Neuronal stem cell (in vitro differentiated cells): ENCODE measurements at regions not wholly inside any gene's neighbourhood (a gene's known extent, or its start where the extent isn't known, plus 50 kb on each side); places are given as distances from the start of the nearest gene placed in this dataset.

Experiments used
- DNase-seq: peaks from one replicate; pipeline ENCODE4 v3.0.0-alpha.2; 2013; ENCODE audit warnings: low spot score
- H2AFZ ChIP-seq: one replicate; pipeline ENCODE4 v1.6.1; 2013; ENCODE audit warnings: mild to moderate bottlenecking, low read length, inconsistent platforms
- H2AK5ac ChIP-seq: 2 replicates; pipeline ENCODE4 v1.6.1; 2013; ENCODE audit warnings: low read depth, mild to moderate bottlenecking, inconsistent platforms, low read length, moderate library complexity, mixed read lengths
- H2BK120ac ChIP-seq: 2 replicates; pipeline ENCODE4 v1.6.1; 2013; ENCODE audit warnings: low read depth, mild to moderate bottlenecking, inconsistent platforms, low read length, moderate library complexity, mixed read lengths
- H2BK12ac ChIP-seq: one replicate; pipeline ENCODE4 v1.6.1; 2013; ENCODE audit warnings: low read length, inconsistent platforms
- H2BK15ac ChIP-seq: 2 replicates; pipeline ENCODE4 v1.6.1; 2013; ENCODE audit warnings: mild to moderate bottlenecking, low read length, inconsistent platforms, mixed read lengths
- H2BK5ac ChIP-seq: one replicate; pipeline ENCODE4 v1.6.1; 2013; ENCODE audit warnings: inconsistent platforms, mild to moderate bottlenecking, low read length, moderate library complexity
- H3K14ac ChIP-seq: one replicate; pipeline ENCODE4 v1.6.1; 2013; ENCODE audit warnings: low read length, inconsistent platforms
- H3K18ac ChIP-seq: 2 replicates; pipeline ENCODE4 v1.6.1; 2013; ENCODE audit warnings: low read length, inconsistent platforms
- H3K23ac ChIP-seq: 2 replicates; pipeline ENCODE4 v1.6.1; 2013; ENCODE audit warnings: low read depth, mild to moderate bottlenecking, mixed read lengths, low read length, inconsistent platforms; ENCODE audit not compliant: poor library complexity
- H3K27ac ChIP-seq: replicated peaks from 3 replicates; pipeline ENCODE4 v1.5.1; 2013; ENCODE audit warnings: low read length, inconsistent platforms
- H3K27me3 ChIP-seq, 3 experiments: 2 replicates each; pipeline ENCODE4 v1.6.1; 2013; ENCODE audit warnings: low read length in 3 of 3, mild to moderate bottlenecking in 2 of 3, inconsistent platforms in 1 of 3, low read depth in 1 of 3, mixed read lengths in 1 of 3, moderate library complexity in 1 of 3; ENCODE audit not compliant: control insufficient read depth in 3 of 3, insufficient read depth in 3 of 3
- H3K36me3 ChIP-seq, 2 donors: replicated peaks in 1 of 2; 2 replicates each; pipeline ENCODE4 v1.6.1; 2013; ENCODE audit warnings: low read length in 2 of 2; ENCODE audit not compliant: control insufficient read depth in 2 of 2, insufficient read depth in 2 of 2
- H3K4ac ChIP-seq: 2 replicates; pipeline ENCODE4 v1.6.1; 2013; ENCODE audit warnings: inconsistent platforms, mild to moderate bottlenecking, low read length, moderate library complexity
- H3K4me1 ChIP-seq, 2 donors: 1 replicate in 1 of 2; 2 replicates in 1 of 2; pipeline ENCODE4 v1.6.1; 2013; ENCODE audit warnings: low read length in 2 of 2, low read depth in 1 of 2; ENCODE audit not compliant: control insufficient read depth in 2 of 2, insufficient read depth in 1 of 2
- H3K4me2 ChIP-seq: one replicate; pipeline ENCODE4 v1.6.1; 2013; ENCODE audit warnings: mild to moderate bottlenecking, low read length, inconsistent platforms; ENCODE audit not compliant: insufficient read depth, poor library complexity, severe bottlenecking
- H3K4me3 ChIP-seq, 2 donors: 2 replicates each; pipeline ENCODE4 v1.5.1; 2013; ENCODE audit warnings: low read length in 2 of 2, mild to moderate bottlenecking in 2 of 2, inconsistent platforms in 1 of 2, moderate library complexity in 1 of 2
- H3K79me1 ChIP-seq: one replicate; pipeline ENCODE4 v1.6.1; 2013; ENCODE audit warnings: low read depth, mild to moderate bottlenecking, inconsistent platforms, low read length, moderate library complexity
- H3K9ac ChIP-seq: one replicate; pipeline ENCODE4 v1.6.1; 2013; ENCODE audit warnings: mild to moderate bottlenecking, low read depth, low read length, inconsistent platforms; ENCODE audit not compliant: poor library complexity
- H3K9me3 ChIP-seq, 2 donors: replicated peaks in 1 of 2; 2 replicates each; pipeline versions ENCODE3 to v1.6.1; 2013; ENCODE audit warnings: low read length in 2 of 2, mild to moderate bottlenecking in 2 of 2, inconsistent platforms in 1 of 2, low read depth in 1 of 2, mixed read lengths in 1 of 2, moderate library complexity in 1 of 2; ENCODE audit not compliant: control insufficient read depth in 2 of 2, insufficient read depth in 1 of 2
- H4K8ac ChIP-seq: one replicate; pipeline ENCODE4 v1.6.1; 2013; ENCODE audit warnings: low read depth, mild to moderate bottlenecking, inconsistent platforms, low read length, moderate library complexity
- H4K91ac ChIP-seq: one replicate; pipeline ENCODE4 v1.6.1; 2013; ENCODE audit warnings: low read length, low read depth, mild to moderate bottlenecking, inconsistent platforms; ENCODE audit not compliant: poor library complexity
- WGBS, 2 donors: extraction: QIAGEN DNeasy Blood & Tissue Kit; methylation state at CpG; one replicate each; pipeline ENCODE4 v1.1.7; 2013; ENCODE audit warnings: missing lambda C conversion rate in 2 of 2, mixed read lengths in 1 of 2; ENCODE audit not compliant: insufficient read length in 2 of 2, insufficient replicate concordance in 1 of 2; ENCODE audit errors: extremely low coverage in 2 of 2; 5-methylcytosine and 5-hydroxymethylcytosine counted together

DNA sequence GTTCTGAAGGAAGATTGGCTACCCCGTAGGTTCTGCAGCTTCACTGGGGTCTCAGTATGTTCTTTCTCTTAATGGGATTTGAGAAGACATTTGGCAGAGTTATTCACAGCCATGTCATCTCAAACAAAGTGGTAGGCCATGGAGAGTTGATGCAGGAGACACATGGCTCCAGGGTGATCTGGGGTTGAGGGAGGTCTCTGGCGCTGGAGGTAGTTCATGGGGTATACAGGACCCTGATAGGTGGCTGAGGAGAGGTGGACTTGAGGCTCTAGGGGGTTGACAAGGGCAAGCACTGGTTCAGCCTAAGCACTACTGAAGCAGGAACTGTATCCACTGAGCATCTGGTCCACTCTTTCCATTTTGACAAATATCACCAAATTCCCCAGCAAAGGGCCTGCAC, 100.4 kb downstream of the C1orf94 start:
- no peaks in the 10 kb centered on the region for H3K36me3 ChIP-seq
- no peak overlapping the region for H2BK12ac ChIP-seq
- H3K9me3 ChIP-seq: no peaks in the 10 kb centered on the region
- H3K4me3 ChIP-seq: no peak overlapping the region
- H3K4me1 ChIP-seq: no peaks in the 10 kb centered on the region
- H3K9ac ChIP-seq: no peak overlapping the region
- no peak overlapping the region for H3K23ac ChIP-seq
- WGBS, 2 donors: no CpG with 5 or more reads among the region's 2 CpGs
- H2AK5ac ChIP-seq: no peak overlapping the region
- H3K4me2 ChIP-seq: no peak overlapping the region
- no peak overlapping the region for H3K14ac ChIP-seq
- H4K91ac ChIP-seq: no peak overlapping the region
- H3K18ac ChIP-seq: no peak overlapping the region
- no peak overlapping the region for H3K27ac ChIP-seq
- no peaks in the 10 kb centered on the region for H3K27me3 ChIP-seq
- no peak for DNase-seq
- no peaks in the 10 kb centered on the region for H3K79me1 ChIP-seq
- no peak overlapping the region for H4K8ac ChIP-seq
- no peak overlapping the region for H2BK120ac ChIP-seq
- no peak overlapping the region for H2BK5ac ChIP-seq
- H2AFZ ChIP-seq: no peak overlapping the region
- no peak overlapping the region for H2BK15ac ChIP-seq
- no peak overlapping the region for H3K4ac ChIP-seq

DNA sequence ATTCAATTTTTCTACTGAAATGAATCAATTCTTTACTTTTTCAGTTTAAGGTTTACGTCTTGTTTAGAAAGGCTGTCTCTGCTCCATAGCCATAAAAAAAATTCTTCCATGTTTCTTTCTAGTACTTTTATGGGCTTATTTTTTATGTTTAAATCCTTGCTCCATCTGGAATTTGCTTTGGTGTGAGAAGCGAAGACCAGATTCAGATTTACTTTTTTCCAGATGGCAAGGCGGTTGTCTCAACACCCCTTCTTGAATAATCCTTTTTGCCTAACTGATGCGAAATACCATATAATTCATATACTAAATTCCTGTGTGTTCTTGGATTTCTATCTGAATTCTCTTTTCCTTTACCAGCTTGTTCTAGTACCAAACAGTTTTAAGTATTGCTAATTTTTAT, 101.5 kb downstream of the C1orf94 start:
- Histone ChIP-seq H3K18ac (no peak overlapping the region), H2BK120ac (no peak overlapping the region), H3K4me2 (no peak overlapping the region), H3K27me3 (no peaks in the 10 kb centered on the region), H3K23ac (no peak overlapping the region), H3K4me3 (no peak overlapping the region), H2BK15ac (no peak overlapping the region), H3K14ac (no peak overlapping the region), H4K8ac (no peak overlapping the region), H3K9ac (no peak overlapping the region), H4K91ac (no peak overlapping the region), H3K9me3 (no peaks in the 10 kb centered on the region), H3K79me1 (no peaks in the 10 kb centered on the region), H2AFZ (no peak overlapping the region), H2BK5ac (no peak overlapping the region), H3K36me3 (no peaks in the 10 kb centered on the region), H2AK5ac (no peak overlapping the region), H3K27ac (no peak overlapping the region), H2BK12ac (no peak overlapping the region), H3K4me1 (no peaks in the 10 kb centered on the region), H3K4ac (no peak overlapping the region)
- DNase-seq: no peak
- WGBS, 2 donors: no CpG with 5 or more reads among the region's 4 CpGs

GRCh38 chr1:34279971-34280370, 103.3 kb downstream of the C1orf94 start:
- H3K27me3 ChIP-seq: no peaks in the 10 kb centered on the region
- no peak overlapping the region for H2AK5ac ChIP-seq
- no peak overlapping the region for H3K14ac ChIP-seq
- H2AFZ ChIP-seq: no peak overlapping the region
- no peak overlapping the region for H2BK5ac ChIP-seq
- no peak overlapping the region for H2BK12ac ChIP-seq
- H3K18ac ChIP-seq: no peak overlapping the region
- no peak for DNase-seq
- H3K4me2 ChIP-seq: no peak overlapping the region
- no CpG with 5 or more reads among the region's 1 CpG for WGBS, 2 donors
- H4K8ac ChIP-seq: no peak overlapping the region
- H2BK120ac ChIP-seq: no peak overlapping the region
- H3K4ac ChIP-seq: no peak overlapping the region
- no peak overlapping the region for H3K4me3 ChIP-seq
- no peak overlapping the region for H4K91ac ChIP-seq
- no peaks in the 10 kb centered on the region for H3K9me3 ChIP-seq
- H3K4me1 ChIP-seq: no peaks in the 10 kb centered on the region
- H3K9ac ChIP-seq: no peak overlapping the region
- no peaks in the 10 kb centered on the region for H3K79me1 ChIP-seq
- H2BK15ac ChIP-seq: no peak overlapping the region
- no peaks in the 10 kb centered on the region for H3K36me3 ChIP-seq
- no peak overlapping the region for H3K27ac ChIP-seq
- H3K23ac ChIP-seq: no peak overlapping the region

DNA sequence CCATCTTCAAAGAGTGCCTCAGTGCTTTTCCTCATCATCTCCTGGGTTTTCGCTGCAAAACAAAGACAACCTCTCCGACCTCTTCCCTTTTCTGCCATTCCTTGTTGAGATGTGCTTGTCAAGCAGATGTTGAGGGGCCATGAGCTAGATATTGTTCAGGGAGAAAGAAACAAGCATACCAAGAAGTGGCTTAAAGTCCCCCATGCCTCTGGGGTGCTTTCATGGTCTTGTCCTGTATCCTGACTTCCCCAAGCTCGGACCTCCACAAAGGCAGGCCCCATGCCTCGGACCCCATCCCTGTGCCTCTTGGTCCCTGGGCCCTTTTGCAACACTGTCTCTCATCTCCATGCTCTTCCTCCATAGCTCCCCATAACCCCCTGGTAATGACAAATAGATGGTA, 103.8 kb downstream of the C1orf94 start:
- Histone ChIP-seq H3K23ac (no peak overlapping the region), H3K18ac (no peak overlapping the region), H3K14ac (no peak overlapping the region), H2BK5ac (no peak overlapping the region), H4K91ac (no peak overlapping the region), H4K8ac (no peak overlapping the region), H3K4me3 (no peak overlapping the region), H2AFZ (no peak overlapping the region), H2AK5ac (no peak overlapping the region), H3K4me2 (no peak overlapping the region), H3K4ac (no peak overlapping the region), H2BK15ac (no peak overlapping the region), H2BK120ac (no peak overlapping the region), H3K27ac (no peak overlapping the region), H2BK12ac (no peak overlapping the region), H3K4me1 (no peaks in the 10 kb centered on the region), H3K9me3 (no peaks in the 10 kb centered on the region), H3K9ac (no peak overlapping the region), H3K79me1 (no peaks in the 10 kb centered on the region), H3K36me3 (no peaks in the 10 kb centered on the region), H3K27me3 (no peaks in the 10 kb centered on the region)
- WGBS, 2 donors: no CpG with 5 or more reads among the region's 4 CpGs
- no peak for DNase-seq
